ENCODE measurements at regions not wholly inside any gene's neighbourhood (a gene's known extent, or its start where the extent isn't known, plus 50 kb on each side); places are given as distances from the start of the nearest gene placed in this dataset.

GRCh38 chr3:124320976-124321375, 329.1 kb upstream of the ROPN1 start:
- TF ChIP-seq POLR2A (IDR thresholded peaks at IDR 0.05) (no peak), CTCF (IDR thresholded peaks at IDR 0.05) (no peak)
